Heart right ventricle (tissue), 16 donors: ENCODE measurements at regions not wholly inside any gene's neighbourhood (a gene's known extent, or its start where the extent isn't known, plus 50 kb on each side); places are given as distances from the start of the nearest gene placed in this dataset.

Experiments
- ATAC-seq, 8 donors: fragments of 200-7000 bp; cut with Tn5 transposase; one replicate each; pipeline ENCODE4 v1.9.1; 2020; ENCODE audit warnings: mild to moderate bottlenecking in 8 of 8, moderate library complexity in 8 of 8, moderate number of reproducible peaks in 1 of 8
- DNase-seq, 2 donors: peaks; one replicate each; pipeline ENCODE4 v3.0.0-alpha.2; 2020
- H3K27ac ChIP-seq, 10 donors: fragments of 200-600 bp; sonication (generic) in 2 of 10; one replicate each; pipeline versions ENCODE4 v1.5.0 to v1.8.0; 2020 to 2022; ENCODE audit warnings: mild to moderate bottlenecking in 3 of 10
- H3K27me3 ChIP-seq, 7 donors: fragments of 200-600 bp; one replicate each; pipeline ENCODE4 v1.8.0; 2021 to 2022; ENCODE audit warnings: mild to moderate bottlenecking in 2 of 7
- H3K36me3 ChIP-seq, 9 donors: fragments of 200-600 bp; sonication (generic) in 1 of 9; one replicate each; pipeline versions ENCODE4 v1.5.0 to v1.8.0; 2020 to 2022; ENCODE audit warnings: mild to moderate bottlenecking in 2 of 9
- H3K4me1 ChIP-seq, 9 donors: fragments of 200-600 bp; sonication (generic) in 1 of 9; one replicate each; pipeline versions ENCODE4 v1.5.0 to v1.8.0; 2020 to 2022; ENCODE audit warnings: mild to moderate bottlenecking in 4 of 9
- H3K4me3 ChIP-seq, 10 donors: fragments of 200-600 bp; sonication (generic) in 2 of 10; one replicate each; pipeline versions ENCODE4 v1.5.0 to v1.8.0; 2020 to 2022; ENCODE audit warnings: mild to moderate bottlenecking in 7 of 10, moderate library complexity in 2 of 10
- H3K9me3 ChIP-seq, 11 donors: fragments of 200-600 bp in 10 of 11; sonication (generic) in 2 of 11; one replicate each; pipeline versions ENCODE4 v1.5.0 to v1.8.0; 2013 to 2022; ENCODE audit warnings: mild to moderate bottlenecking in 2 of 11, control low read depth in 1 of 11, moderate library complexity in 1 of 11
- WGBS, 2 donors: extraction: QIAGEN DNeasy Blood & Tissue Kit; methylation state at CpG; one replicate each; pipeline ENCODE4 v1.1.7; 2013; ENCODE audit warnings: inconsistent platforms in 1 of 2; 5-methylcytosine and 5-hydroxymethylcytosine counted together
- intact Hi-C, 10 donors: fragments of 100-400 bp; cut with DNase I; formaldehyde crosslinking; loops; one replicate each; pipeline versions ENCODE4 v1.11.1 to v1.14.2; 2022
- TF ChIP-seq, protein P1 (sequence below), 9 donors: fragments of 200-600 bp; sonication (generic) in 2 of 9; IDR thresholded peaks; one replicate each; pipeline versions ENCODE4 v1.5.0 to v1.8.0; 2021 to 2022; ENCODE audit warnings: antibody characterized with exemption in 9 of 9, mild to moderate bottlenecking in 5 of 9, moderate library complexity in 1 of 9
- donor health status: Arrhythmogenic right ventricular cardiomyopathy.
- donor health status: ischemic (EF 13 %, LVEDD 7.1; RV severe dilation, severe dysfunction).
- donor health status: healthy with polysubstance abuse.
- donor health status: DM: no; HTN: yes; CAD: no.
- donor health status: DM: no; HTN: no; CAD: no.
- donor health status: ischemic (EF 25% LVEDD 6.9; RV normal size, moderate dysfunction).
- donor health status: ischemic (EF 25% LVEDD 5.7; RV mildly dilated, moderate dysfunction).
- donor health status: healthy.
- donor health status: DM: yes; HTN: yes; CAD: no.
- donor health status: Ischemic cardiomyopathy.
- donor health status: ischemic (EF 35%, LVEDD 5.7; RV mildly dilated, moderate dysfunction).
- donor health status: nonischemic (EF 11% LVEDD 7.7; RV severe dilation, severe dysfunction).
- donor health status: DM: yes; HTN: yes; CAD: no.
- donor health status: PGD.
- donor health status: ischemic (EF 29% LVEDD 5.4; RV normal size, mild dysfunction).
- donor health status: nonischemic (EF 23%, LVEDD 6.1; RV moderate dilation, normal function).

DNA sequence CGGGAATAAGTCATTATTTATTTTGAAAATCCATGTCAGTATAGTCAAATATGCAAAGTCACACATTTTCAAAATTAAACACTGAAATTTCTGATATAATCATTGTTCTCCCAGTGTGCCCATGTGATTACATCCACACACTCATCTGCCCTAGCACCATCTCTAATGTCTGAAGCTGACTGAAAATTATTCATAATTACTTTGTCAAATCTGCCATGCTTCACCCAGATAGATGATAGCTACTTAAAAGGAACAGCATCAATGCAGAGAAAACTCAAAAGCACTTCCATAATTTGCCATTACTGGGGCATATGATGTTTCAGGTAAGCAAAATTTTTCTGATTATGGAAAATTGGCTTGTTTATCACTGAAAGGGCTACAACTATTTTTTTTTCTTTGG is 1433.3 kb upstream of the IGFBP7 start:
- DNase-seq: no peak
- Histone ChIP-seq H3K4me1 (no peaks in the 10 kb centered on the region), H3K27me3 (no peaks in the 10 kb centered on the region), H3K27ac (no peak overlapping the region), H3K4me3 (no peak overlapping the region), H3K36me3 (no peaks in the 10 kb centered on the region), H3K9me3 (peaks cover 0 to 9% (median 0%) of the 10 kb centered on the region in 11 donors)
- WGBS, 2 donors: 64 to 79% methylated on average over 1 of the region's 1 CpG
- intact Hi-C loops: no loop called here
- TF ChIP-seq, protein P1, sequence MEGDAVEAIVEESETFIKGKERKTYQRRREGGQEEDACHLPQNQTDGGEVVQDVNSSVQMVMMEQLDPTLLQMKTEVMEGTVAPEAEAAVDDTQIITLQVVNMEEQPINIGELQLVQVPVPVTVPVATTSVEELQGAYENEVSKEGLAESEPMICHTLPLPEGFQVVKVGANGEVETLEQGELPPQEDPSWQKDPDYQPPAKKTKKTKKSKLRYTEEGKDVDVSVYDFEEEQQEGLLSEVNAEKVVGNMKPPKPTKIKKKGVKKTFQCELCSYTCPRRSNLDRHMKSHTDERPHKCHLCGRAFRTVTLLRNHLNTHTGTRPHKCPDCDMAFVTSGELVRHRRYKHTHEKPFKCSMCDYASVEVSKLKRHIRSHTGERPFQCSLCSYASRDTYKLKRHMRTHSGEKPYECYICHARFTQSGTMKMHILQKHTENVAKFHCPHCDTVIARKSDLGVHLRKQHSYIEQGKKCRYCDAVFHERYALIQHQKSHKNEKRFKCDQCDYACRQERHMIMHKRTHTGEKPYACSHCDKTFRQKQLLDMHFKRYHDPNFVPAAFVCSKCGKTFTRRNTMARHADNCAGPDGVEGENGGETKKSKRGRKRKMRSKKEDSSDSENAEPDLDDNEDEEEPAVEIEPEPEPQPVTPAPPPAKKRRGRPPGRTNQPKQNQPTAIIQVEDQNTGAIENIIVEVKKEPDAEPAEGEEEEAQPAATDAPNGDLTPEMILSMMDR (IDR thresholded peaks at IDR 0.05): no peak
- ATAC-seq: no peak

DNA sequence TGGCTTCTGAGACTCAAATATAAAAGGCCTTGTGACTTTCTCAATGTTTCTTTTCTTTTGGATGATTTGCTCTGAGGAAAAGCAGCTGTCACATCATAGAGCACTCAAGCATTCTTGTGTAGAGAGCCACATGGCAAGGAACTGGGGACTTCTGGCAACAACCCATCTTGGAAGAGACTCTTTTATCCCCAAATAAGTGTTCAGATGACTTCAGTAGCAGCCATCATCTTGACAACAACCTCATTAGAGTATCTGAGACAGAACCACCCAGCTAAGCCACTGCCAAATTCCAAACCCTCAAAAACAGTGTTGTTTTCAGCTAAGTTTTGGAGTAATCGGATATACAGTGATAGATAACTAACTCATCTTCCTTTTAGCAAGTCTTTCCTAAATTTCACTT is 1431.7 kb upstream of the IGFBP7 start:
- intact Hi-C loops: no loop called here
- DNase-seq (no peak), ATAC-seq (no peak)
- 61 to 77% methylated on average over 1 of the region's 1 CpG for WGBS, 2 donors
- TF ChIP-seq, protein P1 (IDR thresholded peaks at IDR 0.05): no peak
- Histone ChIP-seq H3K4me3 (no peak overlapping the region), H3K27ac (no peak overlapping the region), H3K4me1 (no peaks in the 10 kb centered on the region), H3K9me3 (peaks cover 0 to 9% (median 0%) of the 10 kb centered on the region in 11 donors), H3K27me3 (no peaks in the 10 kb centered on the region), H3K36me3 (no peaks in the 10 kb centered on the region)

DNA sequence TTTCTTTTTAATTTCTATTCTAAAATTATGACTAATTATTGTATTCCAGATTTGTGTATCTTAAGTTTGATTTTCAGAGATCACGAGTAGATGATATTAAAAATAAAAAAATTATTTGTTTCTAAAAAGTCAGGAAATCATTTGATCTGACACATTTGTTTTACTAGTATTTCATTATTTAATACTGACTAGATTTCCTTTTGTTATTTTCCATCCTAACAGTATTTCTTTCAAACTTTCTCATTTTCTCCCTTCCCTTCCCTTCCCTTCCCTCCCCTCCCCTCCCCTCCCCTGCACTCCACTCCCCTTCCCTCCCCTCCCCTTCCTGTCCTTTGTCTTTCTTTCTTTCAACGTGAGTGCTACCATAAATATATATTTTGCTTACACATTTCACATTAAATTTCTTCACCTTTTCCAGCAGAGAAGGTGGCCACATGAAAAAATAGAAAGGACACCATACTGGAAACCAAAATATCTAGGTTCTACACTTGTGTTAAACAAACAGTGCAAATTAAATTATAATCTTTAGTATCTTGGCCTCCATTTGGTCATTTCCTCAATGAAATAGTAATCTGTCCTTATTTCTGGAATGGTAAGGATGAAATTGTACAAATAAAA is 1412.7 kb upstream of the IGFBP7 start:
- ATAC-seq: no peak
- TF ChIP-seq, protein P1 (IDR thresholded peaks at IDR 0.05): no peak
- DNase-seq: no peak
- intact Hi-C loops: no loop called here
- Histone ChIP-seq H3K4me1 (no peaks in the 10 kb centered on the region), H3K36me3 (no peaks in the 10 kb centered on the region), H3K9me3 (no peaks in the 10 kb centered on the region), H3K4me3 (no peak overlapping the region), H3K27me3 (no peaks in the 10 kb centered on the region), H3K27ac (no peak overlapping the region)
- WGBS, 2 donors: 58 to 75% methylated on average over 2 of the region's 2 CpGs

DNA sequence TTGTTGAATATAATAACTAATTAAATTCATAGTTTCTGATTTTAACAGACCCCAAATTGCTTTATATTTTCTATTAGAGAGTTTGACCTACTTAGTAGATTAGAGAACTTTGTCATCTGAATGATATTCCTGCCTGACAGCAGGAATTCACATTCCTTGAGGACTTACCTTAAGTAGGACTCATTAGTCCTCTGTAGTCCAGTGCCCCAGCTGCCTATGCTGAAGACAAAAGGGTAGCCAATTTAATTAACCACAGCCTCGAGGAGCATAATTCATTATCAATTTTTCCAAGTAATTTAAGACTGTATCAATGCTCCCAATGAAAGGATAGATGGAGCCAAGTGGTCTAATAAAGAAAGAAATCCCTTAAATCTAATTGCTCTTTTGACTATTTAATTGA is 1405.0 kb upstream of the IGFBP7 start:
- Histone ChIP-seq H3K4me3 (no peak overlapping the region), H3K27ac (no peak overlapping the region), H3K36me3 (no peaks in the 10 kb centered on the region), H3K27me3 (no peaks in the 10 kb centered on the region), H3K9me3 (no peaks in the 10 kb centered on the region), H3K4me1 (peaks cover 0 to 5% (median 0%) of the 10 kb centered on the region in 9 donors)
- ATAC-seq (no peak), DNase-seq (no peak)
- intact Hi-C loops: no loop called here
- TF ChIP-seq, protein P1 (IDR thresholded peaks at IDR 0.05): no peak
- WGBS, 2 donors: 35 to 46% methylated on average over 1 of the region's 1 CpG
